Smooth muscle cell (in vitro differentiated cells): ENCODE measurements at regions not wholly inside any gene's neighbourhood (a gene's known extent, or its start where the extent isn't known, plus 50 kb on each side); places are given as distances from the start of the nearest gene placed in this dataset.

Source experiments
- DNase-seq: peaks from one replicate; lab custom pipeline; 2025; ENCODE audit not compliant: unreplicated experiment; lab: John Stamatoyannopoulos, UW
- H2AFZ ChIP-seq: fragments of 200-600 bp; sonication (generic); 2 replicates; pipeline ENCODE4 v1.6.0; 2016; ENCODE audit warnings: antibody characterized with exemption, low read depth, mild to moderate bottlenecking
- H3F3A ChIP-seq: fragments of 200-600 bp; sonication (generic); 2 replicates; pipeline ENCODE4 v1.6.0; 2017; ENCODE audit warnings: antibody characterized with exemption, low read depth
- H3K27ac ChIP-seq: fragments of 200-600 bp; sonication (generic); 2 replicates; pipeline ENCODE4 v1.5.1; 2016; ENCODE audit warnings: low read depth, mild to moderate bottlenecking
- H3K27me3 ChIP-seq: fragments of 200-600 bp; sonication (generic); 2 replicates; pipeline ENCODE4 v1.6.1; 2016; ENCODE audit warnings: low read depth, mild to moderate bottlenecking
- H3K36me3 ChIP-seq: fragments of 200-600 bp; sonication (generic); 2 replicates; pipeline ENCODE4 v1.5.1; 2016; ENCODE audit warnings: low read depth
- H3K4me1 ChIP-seq: fragments of 200-600 bp; sonication (generic); 2 replicates; pipeline ENCODE4 v1.5.1; 2016; ENCODE audit warnings: low read depth
- H3K4me2 ChIP-seq: fragments of 200-600 bp; sonication (generic); 2 replicates; pipeline ENCODE4 v1.6.0; 2016; ENCODE audit warnings: mild to moderate bottlenecking
- H3K4me3 ChIP-seq: fragments of 200-600 bp; sonication (generic); 2 replicates; pipeline ENCODE4 v1.5.1; 2016; ENCODE audit warnings: mild to moderate bottlenecking
- H3K79me2 ChIP-seq: fragments of 200-600 bp; sonication (generic); 2 replicates; pipeline ENCODE4 v1.6.0; 2016; ENCODE audit warnings: low read depth, mild to moderate bottlenecking
- H3K9ac ChIP-seq: fragments of 200-600 bp; sonication (generic); 2 replicates; pipeline ENCODE4 v1.6.0; 2016; ENCODE audit warnings: low read depth
- H3K9me3 ChIP-seq: fragments of 200-600 bp; sonication (generic); replicated peaks from 2 replicates; pipeline ENCODE4 v1.5.1; 2016; ENCODE audit warnings: low read depth
- H4K20me1 ChIP-seq: fragments of 200-600 bp; sonication (generic); 2 replicates; pipeline ENCODE4 v1.6.0; 2016; ENCODE audit warnings: low read depth
- CTCF ChIP-seq: fragments of 200-600 bp; sonication (generic); IDR thresholded peaks from 2 replicates; pipeline ENCODE4 v1.5.1; 2017; ENCODE audit warnings: borderline replicate concordance, mild to moderate bottlenecking, antibody characterized with exemption; ENCODE audit not compliant: insufficient read depth, poor library complexity, severe bottlenecking
- WGBS: methylation state at CpG from one replicate; pipeline ENCODE4 v1.1.7; 2016; ENCODE audit warnings: low lambda C conversion rate; 5-methylcytosine and 5-hydroxymethylcytosine counted together

GRCh38 chr18:66795051-66795450, 191.2 kb upstream of the CDH19 start:
- Histone ChIP-seq H3F3A (no peaks in the 10 kb centered on the region), H3K36me3 (no peaks in the 10 kb centered on the region), H3K27me3 (no peaks in the 10 kb centered on the region), H3K79me2 (no peaks in the 10 kb centered on the region), H3K9me3 (no peaks in the 10 kb centered on the region), H3K4me1 (no peaks in the 10 kb centered on the region), H3K4me3 (no peak overlapping the region), H3K4me2 (no peak overlapping the region), H3K9ac (no peak overlapping the region), H4K20me1 (no peaks in the 10 kb centered on the region), H3K27ac (no peak overlapping the region), H2AFZ (no peak overlapping the region)
- TF ChIP-seq CTCF = no peak
- 65% methylated on average over 3 of the region's 3 CpGs for WGBS
- no peak for DNase-seq

GRCh38 chr18:66792466-66792865, 188.6 kb upstream of the CDH19 start:
- no peaks in the 10 kb centered on the region for H4K20me1 ChIP-seq
- no peak for TF ChIP-seq CTCF

GRCh38 chr18:66780609-66781008, 176.7 kb upstream of the CDH19 start:
- no peak for TF ChIP-seq CTCF
- no peaks in the 10 kb centered on the region for H3K27me3 ChIP-seq
- DNase-seq = no peak
- WGBS = 91% methylated on average over 2 of the region's 2 CpGs
- no peaks in the 10 kb centered on the region for H3K4me1 ChIP-seq
- H3K27ac ChIP-seq = no peak overlapping the region
- H3F3A ChIP-seq = no peaks in the 10 kb centered on the region
- no peaks in the 10 kb centered on the region for H4K20me1 ChIP-seq
- no peak overlapping the region for H2AFZ ChIP-seq
- no peaks in the 10 kb centered on the region for H3K36me3 ChIP-seq
- H3K9ac ChIP-seq = no peak overlapping the region
- no peak overlapping the region for H3K4me2 ChIP-seq
- H3K9me3 ChIP-seq = no peaks in the 10 kb centered on the region
- no peaks in the 10 kb centered on the region for H3K79me2 ChIP-seq
- H3K4me3 ChIP-seq = no peak overlapping the region

More at GRCh38 chr18:66792466-66792865, 188.6 kb upstream of the CDH19 start:
- H3K4me2 ChIP-seq = no peak overlapping the region
- WGBS = 63% methylated on average over 3 of the region's 3 CpGs
- H3K4me1 ChIP-seq = no peaks in the 10 kb centered on the region
- no peak overlapping the region for H3K4me3 ChIP-seq
- no peak overlapping the region for H3K9ac ChIP-seq
- H3K36me3 ChIP-seq = no peaks in the 10 kb centered on the region
- peak overlapping the region; percentile 8 for H2AFZ ChIP-seq
- H3F3A ChIP-seq = no peaks in the 10 kb centered on the region
- H3K9me3 ChIP-seq = no peaks in the 10 kb centered on the region
- no peaks in the 10 kb centered on the region for H3K27me3 ChIP-seq
- H3K27ac ChIP-seq = no peak overlapping the region
- H3K79me2 ChIP-seq = no peaks in the 10 kb centered on the region
- DNase-seq = no peak

- no peaks in the 10 kb centered on the region for H4K20me1 ChIP-seq
- DNase-seq = no peak
- no peak for TF ChIP-seq CTCF
- H3K4me2 ChIP-seq = no peak overlapping the region
- no peak overlapping the region for H3K4me3 ChIP-seq
- H2AFZ ChIP-seq = no peak overlapping the region
- H3K9ac ChIP-seq = no peak overlapping the region
- no peaks in the 10 kb centered on the region for H3K27me3 ChIP-seq
- no peaks in the 10 kb centered on the region for H3F3A ChIP-seq
- WGBS = 97% methylated on average over 3 of the region's 3 CpGs
- H3K9me3 ChIP-seq = no peaks in the 10 kb centered on the region
- H3K27ac ChIP-seq = no peak overlapping the region
- H3K79me2 ChIP-seq = no peaks in the 10 kb centered on the region
- H3K36me3 ChIP-seq = no peaks in the 10 kb centered on the region
- H3K4me1 ChIP-seq = no peaks in the 10 kb centered on the region
Observed at GRCh38 chr18:66778048-66778447, 174.2 kb upstream of the CDH19 start.
